ENCODE measurements at regions not wholly inside any gene's neighbourhood (a gene's known extent, or its start where the extent isn't known, plus 50 kb on each side); places are given as distances from the start of the nearest gene placed in this dataset.

DNA sequence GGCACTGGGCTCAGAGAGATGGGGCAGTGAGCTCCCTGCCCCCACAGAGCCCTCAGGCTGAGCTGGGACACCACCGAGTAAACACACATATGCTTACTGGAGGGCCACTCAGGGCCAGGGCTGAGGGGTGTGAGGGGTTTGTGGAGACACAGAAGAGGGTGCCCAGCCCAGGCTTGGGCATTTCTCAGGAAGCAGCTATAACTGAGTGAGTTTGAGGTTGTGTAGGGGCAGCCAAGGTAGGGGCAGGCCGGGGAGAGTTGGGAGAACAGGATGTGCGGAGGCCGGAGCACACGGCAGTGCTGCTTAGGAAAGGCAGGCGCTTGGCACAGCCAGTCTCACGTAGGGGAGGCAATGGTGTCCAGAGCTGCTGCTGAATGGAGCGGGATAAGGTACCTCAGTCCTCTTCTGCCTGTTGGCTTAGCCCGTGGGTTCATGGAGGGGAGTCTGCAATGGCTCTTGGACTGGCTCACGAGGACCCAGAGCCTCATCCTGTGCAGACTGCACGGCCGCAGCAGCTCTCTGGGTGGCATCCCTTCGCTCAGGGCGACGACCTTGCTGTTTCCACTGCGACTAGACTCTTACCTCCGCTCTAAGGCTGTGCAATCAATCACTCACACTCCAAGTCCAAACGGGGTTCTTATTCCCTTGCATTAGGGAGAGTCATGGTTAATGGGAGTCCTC is 466.1 kb upstream of the HS6ST1 start:
- no peak for DNase-seq

GRCh38 chr2:128786316-128786715 is 467.6 kb upstream of the HS6ST1 start:
- no peak for DNase-seq

- DNase-seq, result no peak
These were observed 468.2 kb upstream of the HS6ST1 start for GRCh38 chr2:128786741-128787478.

- DNase-seq, result no peak
These were observed 468.9 kb upstream of the HS6ST1 start for GRCh38 chr2:128787616-128788015.

- no peak for DNase-seq
These were observed 470.1 kb upstream of the HS6ST1 start for GRCh38 chr2:128788636-128789220.

- no peak for DNase-seq
These were observed 470.6 kb upstream of the HS6ST1 start for GRCh38 chr2:128789221-128789620.

DNA sequence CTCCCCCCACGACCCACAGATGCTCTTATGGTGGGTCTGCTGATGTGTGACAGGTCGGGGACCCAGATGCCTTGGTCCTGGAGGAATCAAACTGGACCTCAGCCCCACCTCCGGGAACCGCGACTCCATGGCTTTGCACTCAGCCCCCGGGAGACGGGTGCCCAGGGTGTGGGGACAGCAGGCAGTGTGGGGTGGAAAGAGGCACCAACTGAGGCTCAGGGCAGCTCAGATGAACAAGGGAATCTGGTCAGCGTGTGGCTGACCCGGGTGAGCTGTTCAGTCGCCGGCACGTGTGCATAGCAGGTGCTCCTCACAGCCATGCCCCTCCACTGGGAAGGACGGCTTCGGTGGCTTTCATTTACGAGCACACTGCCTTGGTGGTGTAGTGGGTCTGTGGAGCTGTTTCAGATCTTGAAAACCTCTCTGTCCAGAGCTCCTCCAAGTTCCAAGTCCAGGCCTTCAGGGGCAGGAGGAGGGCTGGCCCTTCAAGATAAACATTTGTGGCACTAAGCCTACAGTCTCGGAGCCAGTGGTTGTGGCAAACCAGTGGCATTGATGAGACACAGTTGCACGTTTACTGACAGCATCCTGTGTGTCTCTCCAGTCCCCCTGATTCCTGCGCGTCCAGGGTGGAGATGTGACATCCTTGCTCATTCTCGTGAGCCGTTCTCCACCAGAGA is 471.2 kb upstream of the HS6ST1 start:
- DNase-seq, result no peak

DNA sequence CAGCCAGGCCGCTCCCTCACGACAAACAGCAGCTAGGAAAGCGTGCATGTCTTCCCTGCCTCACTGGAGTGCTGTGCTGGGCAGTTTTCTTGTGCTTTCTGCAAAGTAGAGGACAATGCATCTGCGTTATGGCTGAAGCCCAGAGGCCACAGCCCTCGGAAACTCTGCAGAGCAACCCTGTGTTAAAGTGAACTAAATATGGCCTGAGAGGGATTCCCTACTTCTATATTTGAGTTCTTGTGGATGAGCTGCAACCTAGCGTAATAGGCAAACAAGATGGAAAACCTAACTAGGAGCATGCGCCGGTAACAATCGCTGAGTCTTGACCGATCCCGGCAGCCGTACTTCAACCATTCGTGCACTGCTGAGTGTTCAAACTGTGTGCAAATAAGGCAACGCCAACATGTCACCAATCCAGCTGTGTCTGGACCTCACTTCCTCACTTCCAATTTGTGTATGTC is 471.9 kb upstream of the HS6ST1 start:
- DNase-seq, result no peak

GRCh38 chr2:128791120-128791984 is 472.7 kb upstream of the HS6ST1 start:
- DNase-seq, result no peak

DNA sequence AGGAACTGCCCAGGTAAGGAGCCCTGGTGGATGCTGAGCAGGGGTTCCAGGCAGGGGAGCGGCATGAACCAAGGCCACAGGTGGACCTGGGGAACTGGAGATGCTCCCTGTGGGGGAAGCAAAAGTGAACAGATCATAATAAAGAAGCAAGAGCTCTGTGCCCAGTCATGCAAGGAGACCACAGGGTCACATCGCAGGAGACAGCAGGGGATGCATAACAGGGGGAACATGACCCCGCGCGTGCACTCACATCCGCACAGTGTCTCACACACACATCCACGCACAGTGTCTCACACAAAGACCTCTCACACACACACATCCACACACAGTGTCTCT is 473.3 kb upstream of the HS6ST1 start:
- DNase-seq, result no peak

- no peak for DNase-seq
These were observed 473.9 kb upstream of the HS6ST1 start for GRCh38 chr2:128792476-128793054.

DNA sequence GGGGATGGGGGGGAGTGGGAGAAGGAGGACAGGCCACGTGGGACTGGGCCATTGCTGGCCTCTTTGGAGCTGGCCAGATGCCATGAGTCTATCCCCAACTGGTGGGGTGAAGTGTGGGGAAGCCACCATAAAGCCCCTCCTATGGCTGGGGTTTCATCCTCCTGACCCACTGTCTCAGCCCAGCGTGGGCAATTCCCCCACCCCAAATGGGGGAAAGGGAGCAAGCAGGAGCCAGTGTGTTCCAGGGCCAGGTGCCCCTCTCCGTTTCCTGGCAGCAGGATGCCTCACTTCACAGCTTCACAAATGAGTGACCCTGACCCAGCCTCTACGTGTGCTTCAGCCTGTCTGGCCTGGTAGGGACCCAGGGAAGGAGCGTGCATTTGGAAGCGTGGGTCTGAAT is 474.7 kb upstream of the HS6ST1 start:
- no peak for DNase-seq

- no peak for DNase-seq
These were observed 475.6 kb upstream of the HS6ST1 start for GRCh38 chr2:128794285-128794684.

- no peak for DNase-seq
These were observed 477.7 kb upstream of the HS6ST1 start for GRCh38 chr2:128796321-128796720.

GRCh38 chr2:128797092-128797491 is 478.4 kb upstream of the HS6ST1 start:
- no peak for DNase-seq

DNA sequence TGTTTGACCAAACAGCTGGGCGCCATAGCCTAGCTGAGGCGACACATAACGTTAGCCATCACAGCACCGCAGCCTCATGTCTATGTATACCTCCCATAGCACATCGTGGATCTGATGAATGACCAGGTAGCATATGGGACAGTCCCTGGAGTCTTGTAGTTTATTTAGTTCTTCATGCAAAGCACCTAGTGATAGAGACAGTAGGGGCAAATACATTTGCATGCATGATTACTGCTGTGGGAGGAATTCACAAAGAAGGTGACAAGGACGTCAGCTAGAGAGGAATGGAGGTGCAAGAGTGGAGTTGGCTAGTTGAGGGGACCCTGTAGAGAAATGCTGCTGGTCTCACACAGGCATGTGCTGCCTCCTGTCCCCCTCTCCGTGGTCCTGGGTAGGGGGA is 478.9 kb upstream of the HS6ST1 start:
- DNase-seq, result no peak

- no peak for DNase-seq
These were observed 479.3 kb upstream of the HS6ST1 start for GRCh38 chr2:128797937-128798336.

GRCh38 chr2:128798502-128799283 is 480.0 kb upstream of the HS6ST1 start:
- no peak for DNase-seq

GRCh38 chr2:128799284-128799552 is 480.6 kb upstream of the HS6ST1 start:
- DNase-seq, result no peak

DNA sequence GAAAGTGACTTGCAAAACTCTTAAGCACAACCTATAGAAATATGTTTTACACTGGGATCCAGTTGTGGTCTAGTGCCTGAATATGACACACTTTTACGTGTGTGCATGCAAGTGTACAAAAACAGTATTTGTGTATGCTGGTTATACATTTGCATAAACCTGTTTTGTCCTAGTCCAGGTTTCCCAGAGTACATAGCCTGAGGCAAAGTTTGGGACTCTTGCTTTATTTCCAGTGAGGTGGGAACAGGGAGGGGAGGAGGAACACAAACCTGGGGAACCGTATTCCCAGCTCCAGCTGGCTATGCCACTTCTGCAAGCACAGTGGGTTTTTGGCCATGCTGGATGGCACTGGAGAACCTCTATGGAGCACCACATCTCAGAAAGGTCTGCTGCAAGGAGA is 481.1 kb upstream of the HS6ST1 start:
- DNase-seq, result no peak

GRCh38 chr2:128801576-128801975 is 482.9 kb upstream of the HS6ST1 start:
- no peak for DNase-seq

DNA sequence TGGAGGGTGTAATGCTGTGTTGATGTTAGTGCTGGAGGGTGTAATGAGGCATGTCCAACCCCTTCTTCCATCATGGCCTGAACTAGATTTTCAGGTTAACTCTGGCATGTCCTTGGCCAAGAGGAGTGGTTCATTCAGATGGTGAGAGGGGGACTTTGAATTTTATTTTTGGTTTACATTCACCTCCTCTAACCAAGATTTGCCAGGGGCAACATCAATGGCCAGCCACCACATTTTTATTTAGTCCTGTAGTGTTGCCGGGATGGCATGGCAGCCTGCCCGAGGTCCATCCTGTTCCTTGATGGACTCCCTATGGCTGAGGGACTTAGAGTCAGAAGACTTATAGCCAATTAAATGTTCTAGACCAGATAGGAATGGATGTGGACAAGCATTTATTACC is 484.6 kb upstream of the HS6ST1 start:
- no peak for DNase-seq

All from CD4-positive, alpha-beta T cell treated with Interferon gamma for 1 hour (primary cell).